Cardiac fibroblast (primary cell): ENCODE measurements at regions not wholly inside any gene's neighbourhood (a gene's known extent, or its start where the extent isn't known, plus 50 kb on each side); places are given as distances from the start of the nearest gene placed in this dataset.

ENCODE experiments used
- DNase-seq, 2 donors: peaks; one replicate each; pipeline versions ENCODE4 v3.0.0 to v3.0.0-alpha.2; 2010; ENCODE audit warnings: low read depth in 2 of 2
- H3K4me3 ChIP-seq, 2 donors: replicated peaks in 1 of 2; 1 replicate in 1 of 2; 2 replicates in 1 of 2; pipeline ENCODE4 v1.5.1; 2011; ENCODE audit warnings: low read depth in 2 of 2, low read length in 2 of 2, mild to moderate bottlenecking in 2 of 2, moderate library complexity in 1 of 2
- CTCF ChIP-seq: IDR thresholded peaks from one replicate; pipeline ENCODE4 v1.5.1; 2011; ENCODE audit warnings: low read depth, mild to moderate bottlenecking, low read length, inconsistent platforms

DNA sequence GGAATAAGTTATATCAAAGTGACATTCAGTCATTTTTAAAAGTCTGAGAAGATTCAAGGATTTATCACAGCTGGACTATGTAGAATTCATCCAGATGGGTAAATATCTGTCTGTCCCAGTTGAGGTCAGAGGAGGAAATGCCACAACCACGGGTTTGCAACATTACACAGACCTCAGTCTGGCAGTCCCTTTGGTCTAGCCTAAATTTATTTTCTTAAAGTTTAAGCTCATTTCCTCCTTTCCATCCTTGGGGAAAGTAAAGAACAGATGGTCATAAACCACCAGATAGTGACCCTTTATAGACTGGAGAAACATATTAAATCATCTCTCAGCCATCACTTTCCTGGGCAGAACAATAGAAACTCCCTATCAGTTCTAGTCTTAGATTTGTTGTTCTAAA lies 238.4 kb upstream of the DDI1 start:
- H3K4me3 ChIP-seq = no peak overlapping the region
- no peak for TF ChIP-seq CTCF
- DNase-seq = peak; percentile 88 to 89

DNA sequence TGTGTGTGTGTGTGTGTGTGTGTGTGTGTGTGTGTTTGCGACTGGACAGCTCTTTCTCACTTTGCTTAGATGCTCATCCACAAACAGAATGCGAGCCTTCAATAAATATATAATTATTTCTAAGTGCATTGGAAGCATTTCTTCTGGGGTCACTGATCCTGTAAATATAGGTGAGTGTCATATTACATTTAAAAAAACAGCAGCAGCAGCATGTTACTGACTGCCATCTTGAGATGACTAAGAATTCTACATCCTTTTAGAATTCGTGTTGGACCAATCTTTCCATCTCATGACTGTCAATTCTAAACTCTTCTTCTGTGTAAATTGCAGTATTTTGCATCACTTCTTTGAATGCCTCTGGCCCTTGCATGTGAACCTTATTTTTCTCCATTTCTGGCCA lies 238.0 kb upstream of the DDI1 start:
- DNase-seq = peak in 1 of 2 donors; percentile 58
- TF ChIP-seq CTCF = no peak
- H3K4me3 ChIP-seq = no peak overlapping the region

GRCh38 chr11:103800406-103801114 lies 235.9 kb upstream of the DDI1 start:
- DNase-seq = peak; percentile 22 to 94
- no peak overlapping the region for H3K4me3 ChIP-seq
- TF ChIP-seq CTCF = no peak

GRCh38 chr11:103803062-103803461 lies 233.4 kb upstream of the DDI1 start:
- DNase-seq = peak; percentile 72 to 86
- no peak for TF ChIP-seq CTCF
- H3K4me3 ChIP-seq = peak overlapping the region in 1 of 2 donors; percentile 12

DNA sequence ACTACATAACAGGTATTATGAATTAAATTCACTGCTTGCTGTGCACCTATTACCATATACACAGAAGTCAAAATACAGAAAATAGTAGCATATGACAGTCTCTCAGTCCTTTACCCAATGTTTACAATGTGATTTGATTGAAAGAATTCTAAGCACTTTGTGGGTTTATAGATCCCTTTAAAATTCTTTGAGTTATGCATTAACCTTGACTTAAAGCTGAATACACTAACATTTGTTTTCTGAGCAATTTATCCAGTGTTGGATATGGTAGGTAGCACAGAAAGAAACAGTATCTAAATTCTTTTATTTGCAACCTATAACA lies 230.8 kb upstream of the DDI1 start:
- peak in 1 of 2 donors; percentile 3 for DNase-seq
- no peak for TF ChIP-seq CTCF
- H3K4me3 ChIP-seq = no peak overlapping the region

GRCh38 chr11:103806130-103806895 lies 230.1 kb upstream of the DDI1 start:
- TF ChIP-seq CTCF = no peak
- H3K4me3 ChIP-seq = no peak overlapping the region
- peak; percentile 86 to 91 for DNase-seq
